NOMO-1 treated with DMSO at 0.1 percent for 48 hours (cell line): ENCODE measurements at regions not wholly inside any gene's neighbourhood (a gene's known extent, or its start where the extent isn't known, plus 50 kb on each side); places are given as distances from the start of the nearest gene placed in this dataset.
"Not testable (repeated sequence)": the region's sequence is repeated elsewhere in the genome, so short reads cannot be mapped to it uniquely, and the experiment has no call there.

Source experiments
- DNase-seq: peaks from one replicate; lab custom pipeline; 2025; ENCODE audit not compliant: unreplicated experiment; lab: John Stamatoyannopoulos, UW

GRCh38 chr5:174462129-174462528 lies 262.3 kb upstream of the MSX2 start:
- no peak for DNase-seq

GRCh38 chr5:174464504-174465165 lies 259.7 kb upstream of the MSX2 start:
- no peak for DNase-seq

DNA sequence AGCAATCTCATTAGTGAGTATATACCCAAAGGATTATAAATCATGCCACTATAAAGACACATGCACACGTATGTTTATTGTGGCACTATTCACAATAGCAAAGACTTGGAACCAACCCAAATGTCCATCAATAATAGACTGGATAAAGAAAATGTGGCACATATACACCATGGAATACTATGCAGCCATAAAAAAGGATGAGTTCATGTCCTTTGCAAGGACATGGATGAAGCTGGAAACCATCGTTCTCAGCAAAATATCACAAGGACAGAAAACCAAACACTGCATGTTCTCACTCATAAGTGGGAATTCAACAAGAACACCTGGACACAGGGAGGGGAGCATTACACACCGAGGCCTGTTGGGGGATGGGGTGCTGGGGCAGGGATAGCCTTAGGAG lies 252.9 kb upstream of the MSX2 start:
- DNase-seq = not testable (repeated sequence)

- DNase-seq = no peak
Observed at GRCh38 chr5:174472956-174473355, 251.4 kb upstream of the MSX2 start.

DNA sequence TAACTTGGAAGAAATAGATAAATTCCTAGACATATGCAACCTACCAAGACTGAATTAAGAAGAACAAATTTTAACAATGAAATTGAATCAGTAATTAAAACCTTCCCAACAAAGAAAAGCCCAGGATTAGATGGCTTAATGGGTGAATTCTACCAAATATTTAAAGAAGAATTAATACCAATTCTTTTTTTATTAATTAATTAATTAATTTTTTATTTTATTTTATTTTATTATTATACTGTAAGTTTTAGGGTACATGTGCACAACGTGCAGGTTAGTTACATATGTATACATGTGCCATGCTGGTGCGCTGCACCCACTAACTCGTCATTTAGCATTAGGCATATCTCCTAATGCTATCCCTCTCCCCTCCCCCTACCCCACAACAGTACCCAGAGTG lies 248.4 kb upstream of the MSX2 start:
- not testable (repeated sequence) for DNase-seq

GRCh38 chr5:174479325-174479724 lies 245.1 kb upstream of the MSX2 start:
- no peak for DNase-seq

GRCh38 chr5:174481737-174482136 lies 242.6 kb upstream of the MSX2 start:
- DNase-seq = no peak

- DNase-seq = peak; percentile 8
Observed at GRCh38 chr5:174482607-174483024, 241.8 kb upstream of the MSX2 start.

- DNase-seq = no peak
Observed at GRCh38 chr5:174483411-174483810, 241.0 kb upstream of the MSX2 start.

- DNase-seq = no peak
Observed at GRCh38 chr5:174489215-174489614, 235.2 kb upstream of the MSX2 start.

- DNase-seq = no peak
Observed at GRCh38 chr5:174489920-174490597, 234.3 kb upstream of the MSX2 start.

DNA sequence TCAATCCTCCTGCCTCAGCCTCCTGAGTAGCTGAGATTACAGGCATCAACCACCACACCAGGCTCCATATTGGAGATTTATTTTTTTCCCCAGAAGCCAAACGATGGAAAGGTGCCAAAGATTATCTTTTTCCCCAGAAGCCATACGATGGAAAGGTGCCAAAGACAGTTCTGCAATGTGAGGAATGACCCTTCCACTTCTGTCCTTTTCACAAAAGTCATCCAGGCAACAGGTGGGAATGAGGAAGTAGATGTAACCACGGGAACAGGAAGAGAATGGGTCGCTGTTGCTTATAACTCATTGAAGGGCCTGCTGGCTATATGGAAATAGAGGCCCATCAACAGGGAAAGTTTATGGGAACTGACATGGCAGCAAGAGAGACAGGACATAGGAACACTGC lies 233.7 kb upstream of the MSX2 start:
- DNase-seq = peak; percentile 22

DNA sequence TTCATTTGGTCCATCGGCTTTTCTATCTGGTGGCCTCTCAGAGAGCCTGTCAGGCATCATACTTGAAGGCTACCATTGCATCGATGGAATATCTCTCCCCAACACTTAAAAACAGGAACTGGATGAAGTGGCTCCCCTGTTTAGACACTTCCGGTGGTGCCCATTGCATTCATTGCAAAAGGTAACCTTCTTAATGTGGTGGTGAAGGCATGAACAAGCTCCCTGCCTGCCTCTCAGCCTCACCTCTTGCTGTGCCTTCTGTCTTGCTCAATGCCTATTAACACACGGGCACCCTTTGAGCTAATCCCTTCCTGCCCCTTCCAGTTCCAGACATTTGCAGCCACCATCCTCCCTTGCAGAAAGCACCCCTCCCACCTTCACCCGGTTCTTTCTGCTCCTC lies 233.1 kb upstream of the MSX2 start:
- peak; percentile 52 for DNase-seq

DNA sequence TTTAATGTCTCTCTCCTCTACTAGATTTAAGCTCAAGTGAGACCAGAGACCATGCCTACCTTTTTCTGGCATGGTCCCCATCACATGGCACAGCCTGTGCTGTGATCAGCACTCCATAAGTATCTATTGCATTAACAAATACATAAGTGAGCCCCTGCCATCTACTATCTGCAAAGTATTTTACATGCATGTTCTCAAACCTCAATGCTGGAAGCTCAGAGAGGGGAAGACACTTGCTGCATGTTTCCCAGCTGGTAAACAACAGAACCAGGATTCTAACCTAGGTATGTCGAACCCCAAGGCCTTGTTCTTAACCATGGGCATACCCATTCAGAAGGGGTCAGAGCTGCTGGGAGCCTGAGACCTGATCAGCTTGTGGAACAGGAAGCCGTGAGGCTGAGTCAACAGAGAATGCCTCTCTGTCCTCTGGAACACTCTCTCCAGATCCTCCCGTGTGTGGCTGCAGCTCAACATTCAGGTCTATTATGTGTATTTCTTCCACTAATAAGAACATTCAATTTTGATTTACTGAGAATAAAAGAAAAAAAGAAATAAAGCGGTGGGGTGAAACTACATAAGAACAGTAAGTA lies 232.5 kb upstream of the MSX2 start:
- DNase-seq = no peak

DNA sequence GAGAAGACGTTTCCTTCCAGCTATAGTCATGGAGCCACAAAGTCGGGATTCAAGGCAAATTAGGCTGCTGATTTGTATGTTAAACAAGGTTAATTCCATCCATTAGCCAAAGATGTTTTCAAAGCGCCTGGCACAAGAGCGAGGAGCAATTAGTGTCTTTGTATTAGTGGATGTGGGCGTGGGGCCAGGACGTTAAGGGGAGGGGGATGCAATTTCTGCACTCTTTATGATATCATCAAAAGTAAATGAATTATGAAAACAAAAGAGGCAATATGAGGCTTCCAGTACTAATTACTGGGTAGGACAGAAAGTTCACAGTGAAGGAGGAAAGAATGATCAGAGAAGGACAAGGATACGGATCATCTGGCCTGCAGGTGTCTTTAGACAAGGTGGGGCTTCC lies 230.9 kb upstream of the MSX2 start:
- DNase-seq = no peak

- DNase-seq = not testable (repeated sequence)
Observed at GRCh38 chr5:174497939-174498338, 226.4 kb upstream of the MSX2 start.

- DNase-seq = not testable (repeated sequence)
Observed at GRCh38 chr5:174498575-174498974, 225.8 kb upstream of the MSX2 start.

GRCh38 chr5:174500636-174501035 lies 223.7 kb upstream of the MSX2 start:
- DNase-seq = no peak

GRCh38 chr5:174501461-174502069 lies 222.8 kb upstream of the MSX2 start:
- no peak for DNase-seq

DNA sequence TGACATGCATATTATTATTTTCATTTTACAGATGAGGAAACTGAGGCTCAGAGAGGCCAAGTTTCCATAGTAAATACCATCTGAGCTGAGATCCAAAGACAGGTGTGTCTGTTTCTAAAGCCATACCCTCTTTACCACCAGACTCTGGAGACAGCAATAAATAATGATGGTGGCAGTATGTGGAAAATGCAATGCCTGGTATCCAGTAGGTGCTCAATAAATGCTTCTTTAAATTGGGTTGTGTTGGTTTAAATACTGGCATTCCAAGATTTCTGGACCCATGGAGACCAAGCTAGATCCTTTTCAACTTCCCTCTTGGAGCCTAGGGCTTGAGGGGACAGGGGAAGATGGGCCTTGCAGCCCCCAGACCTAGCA lies 221.3 kb upstream of the MSX2 start:
- no peak for DNase-seq

DNA sequence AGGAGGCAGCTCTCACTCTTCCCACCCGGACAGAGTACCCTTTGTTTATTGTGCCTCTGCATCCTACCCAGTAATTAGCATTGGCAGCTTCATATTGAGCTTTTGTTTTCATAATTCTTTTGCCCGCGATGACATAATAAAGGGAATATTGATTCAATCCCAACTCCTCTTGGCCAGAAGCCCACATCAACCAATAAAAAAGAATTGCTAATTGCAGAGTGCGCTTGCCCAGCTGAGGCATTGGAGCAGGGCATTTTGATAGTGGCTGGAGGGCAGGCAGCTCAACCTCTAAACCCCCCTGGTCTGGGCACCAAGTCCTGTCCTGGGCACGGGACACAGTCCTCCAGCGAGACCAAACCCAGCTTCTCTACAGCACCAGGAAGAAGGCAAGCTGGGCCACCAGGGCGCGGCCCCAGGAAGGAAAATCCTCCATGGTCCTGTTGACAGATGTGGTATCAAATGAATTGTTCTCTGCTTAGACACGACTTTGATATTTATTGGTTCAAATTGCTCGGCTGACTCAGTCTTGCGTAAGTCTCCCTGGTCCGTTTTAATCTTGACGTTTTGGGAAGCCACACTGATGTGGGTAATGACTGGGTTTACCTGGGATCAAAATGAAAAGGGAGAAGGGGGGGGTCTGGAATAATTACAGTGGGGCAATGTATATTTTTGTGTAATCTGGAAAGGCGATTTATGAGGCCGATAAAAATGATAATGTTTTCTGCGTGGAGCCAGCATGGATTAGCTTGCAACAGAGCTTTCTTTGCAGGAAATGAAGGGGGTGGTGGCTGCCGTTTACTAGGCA lies 220.7 kb upstream of the MSX2 start:
- DNase-seq = peak; percentile 54
